ENCODE measurements at regions not wholly inside any gene's neighbourhood (a gene's known extent, or its start where the extent isn't known, plus 50 kb on each side); places are given as distances from the start of the nearest gene placed in this dataset.
A peak's percentile ranks its signal among the peaks of the same experiment; 100 is the strongest.

DNA sequence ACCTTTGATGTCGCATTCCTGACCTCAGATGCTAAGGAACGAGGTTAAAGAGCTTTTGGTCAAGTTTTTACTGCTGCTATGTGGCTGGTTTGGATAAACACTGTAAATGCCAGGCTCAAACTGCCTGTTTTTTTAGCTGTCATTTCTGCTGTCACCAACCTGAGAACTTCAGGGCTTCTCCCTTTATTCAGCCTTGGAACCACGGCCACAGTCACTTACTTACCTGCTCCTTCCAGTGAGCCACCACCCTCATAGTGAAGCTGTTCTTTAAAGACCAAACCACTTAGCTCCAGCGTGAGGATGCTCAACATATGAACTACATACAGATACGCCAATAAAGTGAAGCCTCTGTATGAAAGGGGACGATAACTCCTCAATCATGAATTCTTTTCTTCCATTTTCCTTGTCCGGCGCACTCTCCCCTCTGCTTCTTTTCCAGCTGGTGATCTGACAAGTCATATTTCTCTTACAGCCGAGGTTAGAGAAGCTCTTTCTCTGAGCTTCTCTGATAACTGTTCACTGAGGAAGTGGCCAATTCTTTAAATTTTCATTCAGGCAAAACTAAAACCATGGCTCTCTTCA, 152.8 kb upstream of the ANK2 start:
- DNase-seq, result no peak

GRCh38 chr4:112897543-112897942, 151.9 kb upstream of the ANK2 start:
- no peak for DNase-seq

GRCh38 chr4:112898357-112899141, 150.9 kb upstream of the ANK2 start:
- no peak for DNase-seq

GRCh38 chr4:112900416-112900815, 149.0 kb upstream of the ANK2 start:
- DNase-seq, result no peak

GRCh38 chr4:112901962-112902411, 147.5 kb upstream of the ANK2 start:
- no peak for DNase-seq

- no peak for DNase-seq
Measured at GRCh38 chr4:112905728-112906127, 143.7 kb upstream of the ANK2 start.

- no peak for DNase-seq
Measured at GRCh38 chr4:112908511-112908910, 140.9 kb upstream of the ANK2 start.

DNA sequence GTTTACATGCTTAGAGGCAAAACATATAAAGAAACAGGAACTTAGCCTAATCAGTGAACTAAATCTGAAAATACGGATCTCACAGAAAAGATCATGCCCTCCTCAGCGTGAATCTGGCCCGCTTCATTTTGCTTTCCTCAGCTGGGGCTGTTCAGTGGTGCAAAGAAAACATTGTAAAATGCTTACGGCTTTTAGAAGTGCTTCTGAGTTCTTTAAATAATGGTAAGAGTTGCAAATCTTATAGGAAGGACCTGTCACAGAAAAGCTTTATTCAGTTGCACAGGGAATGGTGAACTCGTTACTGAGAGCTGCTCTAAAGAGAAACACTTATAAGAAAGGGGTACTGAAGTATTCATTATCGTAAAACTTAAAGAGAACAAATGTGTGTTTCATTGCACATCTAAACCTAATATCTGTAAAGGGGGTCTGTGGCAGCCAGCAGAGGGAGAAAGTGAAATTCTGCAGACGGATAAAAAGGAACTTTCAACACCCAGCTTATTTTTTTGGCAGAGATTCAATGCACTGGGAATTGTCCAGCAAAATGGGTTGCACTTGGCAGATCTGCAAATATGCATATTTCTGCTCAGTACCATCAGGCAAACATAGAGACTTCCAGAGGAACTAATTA, 139.2 kb upstream of the ANK2 start:
- no peak for DNase-seq

DNA sequence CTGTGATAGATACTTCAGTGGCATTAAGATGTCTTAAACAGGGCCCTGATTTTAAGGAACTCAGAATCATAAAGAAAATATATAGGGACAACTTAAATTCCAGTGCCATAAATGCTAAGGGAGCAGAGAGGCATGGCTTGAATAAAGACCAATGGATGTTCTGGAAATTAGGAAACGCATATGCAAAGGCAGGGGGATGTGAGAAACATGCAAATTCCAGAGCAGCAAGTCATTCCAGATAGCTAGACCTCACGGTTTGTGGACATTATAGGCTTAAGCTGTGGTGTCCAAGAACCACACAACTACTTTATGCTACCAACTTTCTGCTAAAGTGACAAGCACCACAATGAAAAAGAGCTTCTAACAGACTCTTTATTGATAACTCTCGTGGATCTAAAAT, 132.6 kb upstream of the ANK2 start:
- no peak for DNase-seq

DNA sequence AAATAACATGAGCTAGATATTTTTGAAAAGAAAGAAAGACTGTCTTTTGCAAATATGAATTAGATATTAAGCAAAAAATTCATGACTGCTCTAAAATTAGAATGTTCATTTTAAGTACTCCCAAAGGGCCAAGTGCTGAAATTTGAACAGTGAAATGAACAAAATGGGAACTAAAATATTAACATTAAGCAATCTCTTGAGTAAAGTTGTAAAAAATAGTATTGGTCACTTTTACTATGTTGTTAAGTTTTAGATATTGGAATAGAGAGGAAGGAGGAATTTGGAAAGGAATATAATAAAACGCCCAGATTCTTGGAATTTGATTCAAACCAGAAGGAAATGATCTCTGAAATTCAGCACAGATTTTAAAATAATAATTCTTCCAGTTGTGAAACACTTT, 125.9 kb upstream of the ANK2 start:
- DNase-seq, result no peak

DNA sequence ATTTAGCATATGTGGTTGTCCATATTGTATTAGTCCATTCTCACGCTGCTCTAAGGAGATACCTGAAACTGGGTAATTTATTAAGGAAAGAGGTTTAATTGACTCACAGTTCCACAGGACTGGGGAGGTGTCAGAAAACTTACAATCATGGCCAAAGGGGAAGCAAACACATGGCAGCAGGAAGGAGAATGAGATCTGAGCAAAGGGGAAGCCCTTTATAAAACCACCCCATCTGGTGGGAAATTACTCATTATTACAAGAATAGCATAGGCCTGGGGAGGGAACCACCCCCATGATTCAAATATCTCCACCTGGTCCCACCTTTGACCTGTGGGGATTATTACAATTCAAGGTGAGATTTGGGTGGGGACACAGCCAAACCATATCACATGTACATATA, 122.6 kb upstream of the ANK2 start:
- no peak for DNase-seq

GRCh38 chr4:112927544-112927943, 121.9 kb upstream of the ANK2 start:
- no peak for DNase-seq

DNA sequence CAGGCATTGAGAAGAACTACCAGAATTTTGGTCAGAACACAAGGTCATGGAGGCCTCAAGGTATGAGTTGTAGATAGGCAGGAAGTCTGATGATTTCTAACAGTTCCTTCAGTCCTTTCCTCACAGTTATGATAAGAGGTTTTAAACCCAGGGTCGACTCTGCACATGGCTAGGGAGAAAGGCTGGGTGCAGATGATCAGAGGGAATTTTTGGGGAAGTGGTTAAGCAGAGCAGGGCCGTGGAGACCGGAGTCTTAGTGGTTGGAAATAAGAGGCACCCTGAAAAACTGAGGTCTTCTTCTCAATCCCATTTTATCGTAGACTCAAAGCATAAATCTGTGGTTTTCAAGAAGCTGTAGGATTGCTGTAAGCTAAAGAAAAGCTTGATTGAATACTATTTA, 118.5 kb upstream of the ANK2 start:
- DNase-seq, result no peak

- no peak for DNase-seq
Measured at GRCh38 chr4:112933790-112934189, 115.7 kb upstream of the ANK2 start.

DNA sequence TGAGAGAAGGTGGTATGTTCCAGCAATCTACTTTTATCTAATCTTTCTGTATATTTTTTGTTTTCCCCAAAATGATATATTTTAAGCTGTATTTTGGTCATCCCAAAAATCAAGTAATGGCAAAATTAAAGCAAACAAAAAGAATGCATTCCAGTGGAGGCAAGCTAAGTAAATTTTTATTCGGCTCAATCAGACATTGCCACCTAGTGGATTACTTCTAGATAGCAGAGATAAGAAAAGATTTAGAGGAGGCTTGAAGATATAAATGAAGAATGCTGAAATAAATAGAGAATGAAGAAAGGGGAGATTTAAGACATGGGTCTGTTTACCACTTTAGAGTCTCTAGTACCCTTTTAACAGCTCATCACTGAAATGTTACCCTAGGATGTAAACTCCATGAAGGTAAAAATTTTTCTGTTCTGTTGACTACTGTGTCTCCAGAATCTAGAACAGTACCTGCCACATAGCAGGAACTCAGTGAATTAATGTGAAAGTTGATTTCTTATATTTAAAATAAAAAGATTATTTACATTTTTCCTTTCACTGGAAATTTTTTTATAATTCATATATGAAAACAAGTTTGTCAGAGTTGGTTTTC, 110.9 kb upstream of the ANK2 start:
- peak; percentile 2 for DNase-seq

- no peak for DNase-seq
Measured at GRCh38 chr4:112939901-112940300, 109.6 kb upstream of the ANK2 start.

DNA sequence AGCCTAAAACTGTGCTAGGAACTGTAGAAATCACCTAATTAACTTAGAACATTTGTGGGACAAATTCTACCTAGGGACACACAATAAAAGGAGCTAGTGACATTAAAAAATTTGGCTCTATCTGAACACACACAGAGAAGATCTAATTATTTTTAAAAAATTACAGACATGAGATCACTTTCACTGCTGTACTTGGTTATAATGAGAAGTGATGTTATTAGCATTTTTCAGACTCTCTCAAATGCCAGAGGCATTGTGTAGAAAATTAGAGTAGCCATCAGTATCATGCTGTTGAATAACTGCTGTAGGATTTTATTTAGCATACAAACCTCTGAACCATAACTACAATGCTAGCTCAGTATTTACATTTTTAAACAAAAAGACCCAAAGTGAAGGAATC, 109.1 kb upstream of the ANK2 start:
- no peak for DNase-seq

DNA sequence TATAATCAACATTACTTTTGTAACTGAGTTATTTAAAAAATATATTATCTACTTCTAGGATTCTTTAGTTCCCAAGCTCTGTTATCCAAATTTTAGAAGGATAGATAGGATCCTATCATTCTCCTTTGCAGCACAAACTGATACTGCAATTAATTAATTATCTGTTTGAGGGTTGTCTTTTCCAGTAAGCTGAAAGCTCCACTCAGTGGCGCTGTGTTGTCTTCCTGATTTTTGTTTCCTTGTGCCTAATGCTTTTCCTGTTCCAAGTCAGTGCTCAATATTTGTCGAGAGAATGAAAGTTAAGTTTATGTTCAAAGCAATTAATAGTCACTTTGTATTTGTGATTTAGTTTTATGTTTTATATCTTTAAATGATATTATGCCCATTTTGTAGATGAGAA, 107.4 kb upstream of the ANK2 start:
- DNase-seq, result no peak

- no peak for DNase-seq
Measured at GRCh38 chr4:112942997-112943396, 106.5 kb upstream of the ANK2 start.

GRCh38 chr4:112944006-112944405, 105.4 kb upstream of the ANK2 start:
- DNase-seq, result no peak

GRCh38 chr4:112946127-112946526, 103.3 kb upstream of the ANK2 start:
- no peak for DNase-seq

- no peak for DNase-seq
Measured at GRCh38 chr4:112947616-112948015, 101.8 kb upstream of the ANK2 start.

- DNase-seq, result peak; percentile 6
Measured at GRCh38 chr4:112951362-112952312, 97.8 kb upstream of the ANK2 start.
